Fibroblast of lung (primary cell): ENCODE measurements at regions not wholly inside any gene's neighbourhood (a gene's known extent, or its start where the extent isn't known, plus 50 kb on each side); places are given as distances from the start of the nearest gene placed in this dataset.

Source experiments
- DNase-seq, 2 donors: peaks; one replicate each; pipeline versions ENCODE4 v3.0.0 to v3.0.0-alpha.2; 2010; ENCODE audit warnings: low read depth in 2 of 2
- H2AFZ ChIP-seq: 2 replicates; pipeline ENCODE4 v1.5.1; 2012; ENCODE audit warnings: low read length, control low read depth, inconsistent platforms
- H3K27ac ChIP-seq: 2 replicates; pipeline ENCODE4 v1.5.1; 2011; ENCODE audit warnings: low read length, control low read depth; ENCODE audit not compliant: insufficient read depth
- H3K27me3 ChIP-seq: 2 replicates; pipeline ENCODE4 v1.5.1; 2011; ENCODE audit warnings: mild to moderate bottlenecking, low read length; ENCODE audit not compliant: control insufficient read depth, insufficient read depth
- H3K36me3 ChIP-seq: 2 replicates; pipeline ENCODE4 v1.5.1; 2011; ENCODE audit warnings: low read length; ENCODE audit not compliant: control insufficient read depth, insufficient read depth
- H3K4me1 ChIP-seq: 2 replicates; pipeline ENCODE4 v1.5.1; 2011; ENCODE audit warnings: low read length; ENCODE audit not compliant: control insufficient read depth, insufficient read depth; ENCODE audit errors: extremely low read depth
- H3K4me2 ChIP-seq: 2 replicates; pipeline ENCODE4 v1.5.1; 2011; ENCODE audit warnings: low read length, control low read depth; ENCODE audit not compliant: insufficient read depth; ENCODE audit errors: extremely low read depth
- H3K4me3 ChIP-seq, 4 experiments: fragments of 200-600 bp in 1 of 4; sonication (generic) in 1 of 4; replicated peaks in 1 of 4; 2 replicates each; pipeline ENCODE4 v1.5.1; 2011 to 2016; ENCODE audit warnings: low read length in 4 of 4, low read depth in 3 of 4, mild to moderate bottlenecking in 3 of 4, control low read depth in 2 of 4, inconsistent platforms in 1 of 4, mixed read lengths in 1 of 4; ENCODE audit not compliant: insufficient read depth in 1 of 4; ENCODE audit errors: control extremely low read depth in 1 of 4
- H3K79me2 ChIP-seq: 2 replicates; pipeline ENCODE4 v1.5.1; 2012; ENCODE audit warnings: mild to moderate bottlenecking, low read length, inconsistent platforms; ENCODE audit not compliant: control insufficient read depth, insufficient read depth
- H3K9ac ChIP-seq: 2 replicates; pipeline ENCODE4 v1.5.1; 2011; ENCODE audit warnings: mild to moderate bottlenecking, low read length, control low read depth; ENCODE audit not compliant: insufficient read depth
- H3K9me3 ChIP-seq: 2 replicates; pipeline ENCODE4 v1.5.1; 2012; ENCODE audit warnings: low read depth, low read length; ENCODE audit not compliant: control insufficient read depth, insufficient read depth
- H4K20me1 ChIP-seq: 2 replicates; pipeline ENCODE4 v1.5.1; 2011; ENCODE audit warnings: low read length; ENCODE audit not compliant: control insufficient read depth, insufficient read depth; ENCODE audit errors: extremely low read depth
- EZH2 ChIP-seq: IDR thresholded peaks from 2 replicates; pipeline ENCODE4 v1.5.1; 2012; ENCODE audit warnings: low read length, control low read depth, mild to moderate bottlenecking; ENCODE audit errors: missing control alignments
- TF ChIP-seq, protein P1 (sequence below), 2 donors: IDR thresholded peaks in 1 of 2; conservative IDR thresholded peaks in 1 of 2; 1 replicate in 1 of 2; 2 replicates in 1 of 2; pipeline ENCODE4 v1.5.1; 2011 to 2012; ENCODE audit warnings: low read length in 2 of 2, control low read depth in 1 of 2, inconsistent platforms in 1 of 2, low read depth in 1 of 2, mild to moderate bottlenecking in 1 of 2

GRCh38 chr3:161166051-161166450 is 55.1 kb upstream of the NMD3 start:
- no peak for DNase-seq
- TF ChIP-seq EZH2 = no peak
- TF ChIP-seq, protein P1, sequence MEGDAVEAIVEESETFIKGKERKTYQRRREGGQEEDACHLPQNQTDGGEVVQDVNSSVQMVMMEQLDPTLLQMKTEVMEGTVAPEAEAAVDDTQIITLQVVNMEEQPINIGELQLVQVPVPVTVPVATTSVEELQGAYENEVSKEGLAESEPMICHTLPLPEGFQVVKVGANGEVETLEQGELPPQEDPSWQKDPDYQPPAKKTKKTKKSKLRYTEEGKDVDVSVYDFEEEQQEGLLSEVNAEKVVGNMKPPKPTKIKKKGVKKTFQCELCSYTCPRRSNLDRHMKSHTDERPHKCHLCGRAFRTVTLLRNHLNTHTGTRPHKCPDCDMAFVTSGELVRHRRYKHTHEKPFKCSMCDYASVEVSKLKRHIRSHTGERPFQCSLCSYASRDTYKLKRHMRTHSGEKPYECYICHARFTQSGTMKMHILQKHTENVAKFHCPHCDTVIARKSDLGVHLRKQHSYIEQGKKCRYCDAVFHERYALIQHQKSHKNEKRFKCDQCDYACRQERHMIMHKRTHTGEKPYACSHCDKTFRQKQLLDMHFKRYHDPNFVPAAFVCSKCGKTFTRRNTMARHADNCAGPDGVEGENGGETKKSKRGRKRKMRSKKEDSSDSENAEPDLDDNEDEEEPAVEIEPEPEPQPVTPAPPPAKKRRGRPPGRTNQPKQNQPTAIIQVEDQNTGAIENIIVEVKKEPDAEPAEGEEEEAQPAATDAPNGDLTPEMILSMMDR (conservative IDR thresholded peaks at IDR 0.05 in 1 of 2, IDR thresholded peaks at IDR 0.05 in 1 of 2; ENCODE audit: low read depth in 1 of 2, low read length in 2 of 2) = no peak
- Histone ChIP-seq H2AFZ (no peak overlapping the region), H3K4me2 (no peak overlapping the region), H3K4me3 (no peak overlapping the region), H3K9me3 (no peaks in the 10 kb centered on the region), H4K20me1 (no peaks in the 10 kb centered on the region), H3K4me1 (no peaks in the 10 kb centered on the region), H3K27ac (no peak overlapping the region), H3K79me2 (no peaks in the 10 kb centered on the region), H3K27me3 (no peaks in the 10 kb centered on the region), H3K36me3 (no peaks in the 10 kb centered on the region), H3K9ac (no peak overlapping the region)

GRCh38 chr3:161171113-161171512 is 50.0 kb upstream of the NMD3 start:
- H3K27ac ChIP-seq = no peak overlapping the region
- no peaks in the 10 kb centered on the region for H4K20me1 ChIP-seq
- H3K4me2 ChIP-seq = no peak overlapping the region
- no peak overlapping the region for H2AFZ ChIP-seq
- no peaks in the 10 kb centered on the region for H3K36me3 ChIP-seq
- H3K4me3 ChIP-seq = no peak overlapping the region
- TF ChIP-seq EZH2 = no peak
- TF ChIP-seq, protein P1 (conservative IDR thresholded peaks at IDR 0.05 in 1 of 2, IDR thresholded peaks at IDR 0.05 in 1 of 2; ENCODE audit: low read depth in 1 of 2, low read length in 2 of 2) = no peak
- no peaks in the 10 kb centered on the region for H3K9me3 ChIP-seq
- no peak overlapping the region for H3K9ac ChIP-seq
- H3K27me3 ChIP-seq = no peaks in the 10 kb centered on the region
- DNase-seq = peak; percentile 73 to 94
- H3K79me2 ChIP-seq = no peaks in the 10 kb centered on the region
- no peaks in the 10 kb centered on the region for H3K4me1 ChIP-seq
